Astrocyte of the cerebellum (primary cell): ENCODE measurements at regions not wholly inside any gene's neighbourhood (a gene's known extent, or its start where the extent isn't known, plus 50 kb on each side); places are given as distances from the start of the nearest gene placed in this dataset.

Experiments used
- DNase-seq: peaks from one replicate; pipeline ENCODE4 v3.0.0-alpha.2; 2011; ENCODE audit warnings: low read depth
- H3K4me3 ChIP-seq: 2 replicates; pipeline ENCODE4 v1.5.1; 2011; ENCODE audit warnings: mild to moderate bottlenecking, low read depth, low read length, moderate library complexity
- in situ Hi-C: cut with HindIII; loops from 2 replicates; pipeline ENCODE4 v1.10.0; 2017; ENCODE audit warnings: low sequenced_read_pairs
- TF ChIP-seq, protein P1 (sequence below): IDR thresholded peaks from 2 replicates; pipeline ENCODE4 v1.5.1; 2012; ENCODE audit warnings: low read length, low read depth, moderate library complexity, mild to moderate bottlenecking; ENCODE audit errors: missing control alignments

DNA sequence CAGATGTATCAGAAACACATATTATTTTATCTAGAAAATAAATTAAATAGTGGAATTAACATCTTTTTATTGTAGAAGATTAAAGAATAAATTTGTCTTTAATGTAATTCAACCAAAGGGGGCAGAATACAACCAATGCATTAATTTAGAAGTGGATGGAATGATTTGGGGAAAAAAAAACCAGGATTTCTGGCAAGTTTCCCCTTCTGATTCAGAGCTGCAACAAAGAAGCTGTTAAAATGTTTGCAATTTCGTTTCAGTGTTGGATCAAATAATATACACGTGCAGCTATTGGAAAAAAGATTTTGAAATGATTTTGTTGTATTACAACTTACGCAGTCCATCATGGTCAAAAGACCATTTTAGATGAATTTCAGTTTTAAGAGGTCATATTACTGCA is 71.6 kb upstream of the ZNF280D start:
- no peak overlapping the region for H3K4me3 ChIP-seq
- in situ Hi-C loops: no loop called here
- TF ChIP-seq, protein P1, sequence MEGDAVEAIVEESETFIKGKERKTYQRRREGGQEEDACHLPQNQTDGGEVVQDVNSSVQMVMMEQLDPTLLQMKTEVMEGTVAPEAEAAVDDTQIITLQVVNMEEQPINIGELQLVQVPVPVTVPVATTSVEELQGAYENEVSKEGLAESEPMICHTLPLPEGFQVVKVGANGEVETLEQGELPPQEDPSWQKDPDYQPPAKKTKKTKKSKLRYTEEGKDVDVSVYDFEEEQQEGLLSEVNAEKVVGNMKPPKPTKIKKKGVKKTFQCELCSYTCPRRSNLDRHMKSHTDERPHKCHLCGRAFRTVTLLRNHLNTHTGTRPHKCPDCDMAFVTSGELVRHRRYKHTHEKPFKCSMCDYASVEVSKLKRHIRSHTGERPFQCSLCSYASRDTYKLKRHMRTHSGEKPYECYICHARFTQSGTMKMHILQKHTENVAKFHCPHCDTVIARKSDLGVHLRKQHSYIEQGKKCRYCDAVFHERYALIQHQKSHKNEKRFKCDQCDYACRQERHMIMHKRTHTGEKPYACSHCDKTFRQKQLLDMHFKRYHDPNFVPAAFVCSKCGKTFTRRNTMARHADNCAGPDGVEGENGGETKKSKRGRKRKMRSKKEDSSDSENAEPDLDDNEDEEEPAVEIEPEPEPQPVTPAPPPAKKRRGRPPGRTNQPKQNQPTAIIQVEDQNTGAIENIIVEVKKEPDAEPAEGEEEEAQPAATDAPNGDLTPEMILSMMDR: peak; percentile 4
- DNase-seq: peak; percentile 57

DNA sequence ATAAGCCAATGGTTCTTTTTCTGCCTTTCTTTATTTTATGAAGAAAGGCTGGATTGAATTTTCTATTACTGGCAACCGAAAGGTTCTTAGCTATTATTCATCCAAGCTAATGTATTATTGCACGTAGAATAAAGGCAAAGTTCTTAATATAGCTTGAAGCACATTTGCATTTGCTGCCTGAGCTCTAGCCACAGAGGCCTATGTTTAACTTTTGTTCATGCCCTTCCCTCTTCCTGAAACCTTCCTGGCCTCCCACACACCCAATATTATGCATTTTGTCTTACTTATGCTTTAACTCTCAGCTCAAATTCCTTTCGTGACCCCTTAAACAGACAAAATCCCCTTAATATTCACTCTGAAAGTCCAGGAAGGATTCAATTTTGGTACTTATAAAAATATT is 71.0 kb upstream of the ZNF280D start:
- TF ChIP-seq, protein P1: no peak
- in situ Hi-C loops: no loop called here

DNA sequence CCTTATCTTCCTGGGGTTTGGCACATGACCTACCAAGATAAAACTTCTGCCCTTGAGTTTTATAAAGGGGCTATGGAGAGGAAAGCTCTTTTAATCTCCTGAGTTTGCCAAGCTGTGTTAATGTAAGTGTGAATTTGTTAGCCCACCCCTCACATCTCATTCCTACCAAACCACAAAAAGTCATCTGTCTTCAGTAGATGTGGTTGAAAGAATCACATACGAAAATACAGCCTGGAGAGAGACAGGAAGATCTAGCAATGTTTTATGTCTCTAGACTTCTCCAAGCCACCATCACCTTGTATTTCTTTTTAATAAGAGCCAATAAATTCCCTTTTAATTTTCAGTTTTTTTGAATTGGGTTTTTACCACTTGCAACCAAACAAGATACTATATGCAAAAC is 68.9 kb upstream of the ZNF280D start:
- no peak overlapping the region for H3K4me3 ChIP-seq
- in situ Hi-C loops: no loop called here
- no peak for DNase-seq
- TF ChIP-seq, protein P1: no peak

More for the DNA sequence above, 71.0 kb upstream of the ZNF280D start:
- DNase-seq: no peak
- no peak overlapping the region for H3K4me3 ChIP-seq

DNA sequence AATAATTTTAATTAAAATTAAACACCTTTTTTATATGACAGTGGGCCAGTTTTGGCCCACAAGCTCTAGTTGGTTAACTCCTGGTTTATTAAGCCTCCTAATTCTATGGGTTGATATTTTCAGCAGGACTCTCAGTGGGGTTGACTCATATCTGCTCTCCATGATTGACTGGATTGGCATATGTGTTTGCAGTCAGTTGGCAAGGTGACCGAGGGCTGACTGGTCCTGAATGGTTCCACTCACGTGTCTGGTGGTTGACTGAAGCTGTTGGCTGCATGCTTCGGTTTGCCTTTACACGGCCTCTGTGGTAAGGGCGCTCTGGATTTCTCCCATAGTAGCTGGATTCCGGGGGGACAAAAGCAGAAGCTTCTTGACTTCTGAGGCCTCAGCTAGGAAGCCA is 65.3 kb upstream of the ZNF280D start:
- in situ Hi-C loops: no loop called here
- TF ChIP-seq, protein P1: no peak
- DNase-seq: no peak
- no peak overlapping the region for H3K4me3 ChIP-seq

DNA sequence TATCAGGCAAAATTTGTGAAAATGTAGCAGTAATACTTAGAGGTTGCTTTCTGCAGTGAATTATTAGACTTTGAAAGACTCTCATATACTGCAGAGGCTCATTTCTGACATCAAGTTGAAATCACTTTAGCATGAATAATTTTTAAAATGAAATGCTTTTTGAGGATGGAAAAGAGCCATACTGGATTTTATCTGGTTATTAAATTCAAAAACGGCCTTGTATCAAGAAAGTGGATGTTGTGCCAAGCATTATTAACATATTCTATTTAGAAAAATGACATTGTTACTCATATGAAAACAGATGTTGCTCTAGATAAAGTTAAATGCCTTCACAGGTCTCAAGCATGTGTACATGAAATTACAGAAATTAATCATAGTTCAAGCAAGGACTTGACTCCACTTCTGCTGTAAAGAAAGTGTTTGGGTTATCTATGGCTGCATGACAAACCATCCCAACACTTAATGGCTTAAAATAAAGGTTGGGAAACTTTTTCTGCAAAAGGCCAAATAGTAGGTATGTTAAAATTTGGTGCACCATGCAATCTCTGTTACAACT is 64.5 kb upstream of the ZNF280D start:
- DNase-seq: no peak
- in situ Hi-C loops: no loop called here
- TF ChIP-seq, protein P1: no peak
- H3K4me3 ChIP-seq: no peak overlapping the region

DNA sequence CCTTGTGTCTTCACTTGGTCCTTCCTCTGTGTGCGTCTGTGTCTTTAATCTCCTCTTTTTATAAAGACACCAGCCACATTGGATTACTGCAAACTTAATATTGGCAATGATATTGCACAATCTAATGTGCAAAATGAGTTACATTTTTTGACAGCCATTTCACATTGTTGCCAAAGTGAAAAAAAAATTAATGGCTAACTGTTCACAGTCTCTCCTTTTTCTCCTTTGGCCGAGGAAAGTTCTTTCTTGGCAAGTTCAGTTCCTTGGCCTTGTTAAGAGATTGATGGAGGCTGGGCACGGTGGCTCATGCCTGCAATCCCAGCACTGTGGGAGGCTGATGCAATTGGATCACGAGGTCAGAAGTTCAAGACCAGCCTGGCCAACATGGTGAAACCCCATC is 62.2 kb upstream of the ZNF280D start:
- in situ Hi-C loops: no loop called here
- DNase-seq: no peak
- TF ChIP-seq, protein P1: no peak
- no peak overlapping the region for H3K4me3 ChIP-seq
